HepG2 (cell line): ENCODE measurements at regions not wholly inside any gene's neighbourhood (a gene's known extent, or its start where the extent isn't known, plus 50 kb on each side); places are given as distances from the start of the nearest gene placed in this dataset.

Source experiments
- ATAC-seq: fragments of 200-7000 bp; cut with Tn5 transposase; 3 replicates; pipeline ENCODE4 v1.9.1; 2020; ENCODE audit warnings: mild to moderate bottlenecking, moderate library complexity
- BruUV-seq: library from RNA; stranded (reverse); fragments of 400-500 nt; replicated peaks from 2 replicates; lab custom pipeline; 2021; lab: Mats Ljungman, UMichigan
- CTCF ChIA-PET: fragments of 300-600 bp; formaldehyde crosslinking; extraction: SDS; loops from one replicate; lab custom pipeline; 2021; ENCODE audit warnings: low total read pairs, inconsistent platforms, low intra/inter-chr PET ratio; lab: Yijun Ruan, JAX
- POLR2A ChIA-PET: fragments of 350-600 bp; sonication (Branson Sonifier 250); formaldehyde crosslinking; loops from one replicate; lab custom pipeline; 2020; ENCODE audit warnings: antibody characterized with exemption, inconsistent platforms; lab: Yijun Ruan, JAX
- DNase-seq: peaks from one replicate; pipeline ENCODE4 v3.0.0-alpha.2; 2015; ENCODE audit warnings: low spot score
- FAIRE-seq: peaks from 3 replicates; lab custom pipeline; 2011; peaks lifted over from hg19 to GRCh38; lab: Jason Lieb, UNC
- H2AFZ ChIP-seq: one replicate; pipeline ENCODE4 v1.6.1; 2011; ENCODE audit warnings: low read length, inconsistent platforms
- H3K27ac ChIP-seq: fragments of 300-600 bp; 3 replicates; pipeline ENCODE4 v1.8.0; 2011; ENCODE audit warnings: mixed run types, mild to moderate bottlenecking, mixed read lengths, low read length, inconsistent platforms; ENCODE audit not compliant: insufficient read depth; ENCODE audit errors: extremely low read length
- H3K27me3 ChIP-seq, 2 experiments: fragments of 200-600 bp in 1 of 2; 2 replicates in 1 of 2; 3 replicates in 1 of 2; pipeline versions ENCODE4 v1.6.0 to v1.8.0; 2011; ENCODE audit warnings: low read length in 2 of 2, mild to moderate bottlenecking in 2 of 2, moderate library complexity in 2 of 2, inconsistent platforms in 1 of 2; ENCODE audit not compliant: insufficient read depth in 2 of 2, control insufficient read depth in 1 of 2
- H3K36me3 ChIP-seq, 2 experiments: fragments of 200-600 bp in 1 of 2; replicated peaks in 1 of 2; 2 replicates in 1 of 2; 3 replicates in 1 of 2; pipeline versions ENCODE4 v1.5.1 to v1.8.0; 2011; ENCODE audit warnings: low read length in 2 of 2, inconsistent platforms in 1 of 2; ENCODE audit not compliant: insufficient read depth in 2 of 2, control insufficient read depth in 1 of 2
- H3K4me1 ChIP-seq: 2 replicates; pipeline ENCODE4 v1.5.1; 2012; ENCODE audit warnings: low read length, inconsistent platforms; ENCODE audit not compliant: insufficient read depth
- H3K4me2 ChIP-seq: 2 replicates; pipeline ENCODE4 v1.6.0; 2011; ENCODE audit warnings: low read depth, low read length, inconsistent platforms
- H3K4me3 ChIP-seq, 3 experiments: fragments of 200-600 bp in 1 of 3; sonication (generic), shearing (Covaris generic) in 1 of 3; replicated peaks in 1 of 3; 2 replicates each; pipeline ENCODE4 v1.5.1; 2011 to 2016; ENCODE audit warnings: low read length in 3 of 3, inconsistent platforms in 2 of 3, low read depth in 2 of 3, mild to moderate bottlenecking in 2 of 3, control low read depth in 1 of 3, mixed read lengths in 1 of 3; ENCODE audit not compliant: insufficient read depth in 1 of 3
- H3K79me2 ChIP-seq: one replicate; pipeline ENCODE4 v1.6.1; 2011; ENCODE audit warnings: low read length, inconsistent platforms; ENCODE audit not compliant: insufficient read depth
- H3K9ac ChIP-seq: 2 replicates; pipeline ENCODE4 v1.6.0; 2011; ENCODE audit warnings: mild to moderate bottlenecking, low read depth, low read length, inconsistent platforms; ENCODE audit not compliant: insufficient read depth
- H3K9me3 ChIP-seq: 2 replicates; pipeline ENCODE4 v1.5.1; 2012; ENCODE audit warnings: mild to moderate bottlenecking, low read length
- H4K20me1 ChIP-seq: 2 replicates; pipeline ENCODE4 v1.6.0; 2011; ENCODE audit warnings: inconsistent platforms, mild to moderate bottlenecking, low read length, moderate library complexity; ENCODE audit not compliant: insufficient read depth
- BHLHE40 ChIP-seq: IDR thresholded peaks from 2 replicates; pipeline ENCODE4 v1.6.1; 2011; ENCODE audit warnings: low read length, improper control_type of control experiment
- CHCHD3 ChIP-seq: sonication (generic); formaldehyde crosslinking; IDR thresholded peaks from 2 replicates; pipeline ENCODE4 v1.8.0; 2022; ENCODE audit warnings: mild to moderate bottlenecking, missing genetic modification reagents, moderate library complexity
- FOXP1 ChIP-seq, 2 experiments: fragments of 450-650 bp in 1 of 2; IDR thresholded peaks; 2 replicates each; pipeline ENCODE4 v1.6.1; 2017 to 2018; ENCODE audit warnings: antibody characterized with exemption in 1 of 2
- FUBP1 ChIP-seq: sonication (generic); formaldehyde crosslinking; IDR thresholded peaks from 2 replicates; pipeline ENCODE4 v1.5.1; 2020; ENCODE audit warnings: missing genetic modification reagents, mild to moderate bottlenecking, borderline replicate concordance
- GLI4 ChIP-seq: sonication (generic); formaldehyde crosslinking; IDR thresholded peaks from 2 replicates; pipeline ENCODE4 v1.5.1; 2020; ENCODE audit warnings: missing genetic modification reagents, mild to moderate bottlenecking, moderate library complexity, borderline replicate concordance
- HNRNPK ChIP-seq: fragments of 200-400 bp; formaldehyde crosslinking; IDR thresholded peaks from 2 replicates; pipeline ENCODE4 v1.6.1; 2018; ENCODE audit warnings: low read length, low read depth, moderate library complexity, mild to moderate bottlenecking; ENCODE audit not compliant: poor library complexity, severe bottlenecking
- HNRNPL ChIP-seq: fragments of 200-400 bp; formaldehyde crosslinking; IDR thresholded peaks from 2 replicates; pipeline ENCODE4 v1.6.1; 2017; ENCODE audit warnings: mild to moderate bottlenecking, low read depth, low read length
- MEIS1 ChIP-seq: sonication (generic); formaldehyde crosslinking; IDR thresholded peaks from 2 replicates; pipeline ENCODE4 v1.9.0; 2021; ENCODE audit warnings: mild to moderate bottlenecking, missing genetic modification reagents, moderate library complexity, borderline replicate concordance
- MTA1 ChIP-seq: sonication (generic); formaldehyde crosslinking; IDR thresholded peaks from 2 replicates; pipeline ENCODE4 v1.4.0; 2020; ENCODE audit warnings: missing genetic modification reagents, mild to moderate bottlenecking, borderline replicate concordance
- NCOA1 ChIP-seq: sonication (generic); formaldehyde crosslinking; IDR thresholded peaks from 2 replicates; pipeline ENCODE4 v1.9.0; 2021; ENCODE audit warnings: missing genetic modification reagents
- NFATC3 ChIP-seq: sonication (generic); formaldehyde crosslinking; IDR thresholded peaks from 2 replicates; pipeline ENCODE4 v1.5.1; 2020; ENCODE audit warnings: mild to moderate bottlenecking, missing genetic modification reagents
- NR2F1 ChIP-seq, 2 experiments: fragments of 450-650 bp in 1 of 2; formaldehyde crosslinking in 1 of 2; IDR thresholded peaks; 2 replicates each; pipeline versions ENCODE4 v1.5.0 to v1.6.1; 2016 to 2020; ENCODE audit warnings: mild to moderate bottlenecking in 1 of 2, missing compliant biosample characterization in 1 of 2, missing genetic modification reagents in 1 of 2, moderate library complexity in 1 of 2
- NR2F6 ChIP-seq, 2 experiments: IDR thresholded peaks; 2 replicates each; pipeline ENCODE4 v1.6.1; 2016; ENCODE audit warnings: antibody characterized with exemption in 1 of 2, mild to moderate bottlenecking in 1 of 2
- POLR2AphosphoS2 ChIP-seq: IDR thresholded peaks from 2 replicates; pipeline ENCODE4 v1.6.1; 2011; ENCODE audit warnings: low read depth, low read length, improper control_type of control experiment
- SNAPC5 ChIP-seq: sonication (generic); formaldehyde crosslinking; IDR thresholded peaks from 2 replicates; pipeline ENCODE4 v1.8.1; 2023; ENCODE audit warnings: mild to moderate bottlenecking, missing genetic modification reagents, borderline replicate concordance
- ZNF430 ChIP-seq: sonication (generic); formaldehyde crosslinking; IDR thresholded peaks from 2 replicates; pipeline ENCODE4 v1.9.0; 2021; ENCODE audit warnings: mild to moderate bottlenecking, missing genetic modification reagents
- ZNF543 ChIP-seq: sonication (generic); formaldehyde crosslinking; IDR thresholded peaks from 2 replicates; pipeline ENCODE4 v1.4.0; 2020; ENCODE audit warnings: mild to moderate bottlenecking, missing genetic modification reagents
- ZNF576 ChIP-seq: sonication (generic); formaldehyde crosslinking; IDR thresholded peaks from 2 replicates; pipeline ENCODE4 v1.4.0; 2020; ENCODE audit warnings: mild to moderate bottlenecking, missing genetic modification reagents
- ZNF607 ChIP-seq: sonication (generic); formaldehyde crosslinking; IDR thresholded peaks from 2 replicates; pipeline ENCODE4 v1.5.1; 2020; ENCODE audit warnings: missing genetic modification reagents, mild to moderate bottlenecking, borderline replicate concordance
- ZNF720 ChIP-seq: sonication (generic); formaldehyde crosslinking; IDR thresholded peaks from 2 replicates; pipeline ENCODE4 v1.4.0; 2020; ENCODE audit warnings: missing genetic modification reagents
- WGBS: methylation state at CpG from one replicate; pipeline ENCODE4 v1.1.6; 2017; ENCODE audit warnings: low lambda C conversion rate; 5-methylcytosine and 5-hydroxymethylcytosine counted together
- in situ Hi-C: cut with HindIII; loops from 2 replicates; pipeline ENCODE4 v1.10.0; 2017; ENCODE audit warnings: low pct_unique_long_range_greater_than_20kb; ENCODE audit not compliant: extremely low pct_ligation_motif_present
- intact Hi-C: fragments of 100-400 bp; cut with micrococcal nuclease; formaldehyde crosslinking; loops from one replicate; pipeline ENCODE4 v1.10.0; 2022; ENCODE audit not compliant: unreplicated experiment
- TF ChIP-seq, protein P1 (sequence below), 2 experiments: sonication (generic) in 1 of 2; formaldehyde crosslinking in 1 of 2; IDR thresholded peaks; 2 replicates each; pipeline versions ENCODE4 v1.5.1 to v1.6.1; 2011 to 2020; ENCODE audit warnings: borderline replicate concordance in 1 of 2, low read depth in 1 of 2, low read length in 1 of 2, mild to moderate bottlenecking in 1 of 2, missing genetic modification reagents in 1 of 2, moderate library complexity in 1 of 2
- TF ChIP-seq, protein P2 (sequence below): IDR thresholded peaks from 2 replicates; pipeline ENCODE4 v1.6.1; 2012; ENCODE audit warnings: inconsistent platforms

DNA sequence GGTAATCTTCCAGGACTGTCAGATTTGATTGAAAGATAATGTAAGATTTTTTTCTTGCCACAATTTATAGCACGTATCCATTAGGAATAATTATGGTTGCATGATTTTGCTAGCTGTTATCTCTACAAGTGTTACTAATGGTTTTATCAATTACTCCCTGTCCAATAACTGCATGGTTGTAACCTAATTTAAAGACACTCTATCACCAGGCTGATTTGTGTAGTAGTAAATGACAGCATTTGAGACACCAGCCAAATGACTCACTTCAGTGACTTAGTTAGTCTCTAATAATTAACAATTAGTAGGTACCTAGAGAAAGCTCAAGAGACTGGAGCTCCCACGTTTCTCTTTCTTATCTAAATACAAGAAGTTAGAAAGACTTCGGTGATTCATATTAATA is 453.8 kb upstream of the POU3F2 start:
- CTCF ChIA-PET = no interaction called here
- H3K4me3 ChIP-seq = no peak overlapping the region
- FAIRE-seq = no peak

GRCh38 chr6:98382246-98382645 is 452.1 kb upstream of the POU3F2 start:
- Histone ChIP-seq H3K4me3 (no peak overlapping the region), H3K4me1 (no peaks in the 10 kb centered on the region), H3K36me3 (no peaks in the 10 kb centered on the region), H3K9me3 (no peaks in the 10 kb centered on the region), H2AFZ (no peak overlapping the region), H3K4me2 (no peak overlapping the region), H3K27ac (no peak overlapping the region), H3K79me2 (no peaks in the 10 kb centered on the region), H3K9ac (no peak overlapping the region), H4K20me1 (no peaks in the 10 kb centered on the region), H3K27me3 (no peaks in the 10 kb centered on the region)
- ChIA-PET CTCF (no interaction called here), POLR2A (no interaction called here)
- ATAC-seq (no peak), DNase-seq (no peak), FAIRE-seq (no peak)
- in situ Hi-C loops (no loop called here), intact Hi-C loops (no loop called here)
- BruUV-seq = no TSS peak
- WGBS = 0% methylated on average over 3 of the region's 3 CpGs
- TF ChIP-seq, protein P1, sequence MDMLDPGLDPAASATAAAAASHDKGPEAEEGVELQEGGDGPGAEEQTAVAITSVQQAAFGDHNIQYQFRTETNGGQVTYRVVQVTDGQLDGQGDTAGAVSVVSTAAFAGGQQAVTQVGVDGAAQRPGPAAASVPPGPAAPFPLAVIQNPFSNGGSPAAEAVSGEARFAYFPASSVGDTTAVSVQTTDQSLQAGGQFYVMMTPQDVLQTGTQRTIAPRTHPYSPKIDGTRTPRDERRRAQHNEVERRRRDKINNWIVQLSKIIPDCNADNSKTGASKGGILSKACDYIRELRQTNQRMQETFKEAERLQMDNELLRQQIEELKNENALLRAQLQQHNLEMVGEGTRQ (IDR thresholded peaks at IDR 0.05; ENCODE audit: low read depth, low read length) = no peak
- TF ChIP-seq, protein P1 (CRISPR knock-in tag; IDR thresholded peaks at IDR 0.05; ENCODE audit: borderline replicate concordance) = no peak
- no peak for TF ChIP-seq NR2F6 (IDR thresholded peaks at IDR 0.05)
- TF ChIP-seq NR2F6 (CRISPR knock-in tag; IDR thresholded peaks at IDR 0.05) = no peak
- no peak for TF ChIP-seq FUBP1 (CRISPR knock-in tag)
- TF ChIP-seq, protein P2, sequence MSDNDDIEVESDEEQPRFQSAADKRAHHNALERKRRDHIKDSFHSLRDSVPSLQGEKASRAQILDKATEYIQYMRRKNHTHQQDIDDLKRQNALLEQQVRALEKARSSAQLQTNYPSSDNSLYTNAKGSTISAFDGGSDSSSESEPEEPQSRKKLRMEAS = no peak
- no peak for TF ChIP-seq BHLHE40
- TF ChIP-seq ZNF543 (CRISPR knock-in tag) = no peak
- no peak for TF ChIP-seq ZNF576 (CRISPR knock-in tag)
- no peak for TF ChIP-seq CHCHD3 (CRISPR knock-in tag)
- no peak for TF ChIP-seq MTA1
- TF ChIP-seq POLR2AphosphoS2 = no peak

More for the DNA sequence above, 453.8 kb upstream of the POU3F2 start:
- Histone ChIP-seq H3K4me1 (no peaks in the 10 kb centered on the region), H3K9ac (no peak overlapping the region), H3K36me3 (no peaks in the 10 kb centered on the region), H3K27ac (no peak overlapping the region), H3K27me3 (no peaks in the 10 kb centered on the region), H3K4me2 (no peak overlapping the region), H3K79me2 (no peaks in the 10 kb centered on the region), H4K20me1 (no peaks in the 10 kb centered on the region), H2AFZ (no peak overlapping the region), H3K9me3 (no peaks in the 10 kb centered on the region)
- in situ Hi-C loops = no loop called here
- BruUV-seq = no TSS peak
- POLR2A ChIA-PET = no interaction called here
- DNase-seq (no peak), ATAC-seq (no peak)
- TF ChIP-seq GLI4 = no peak
- TF ChIP-seq NCOA1 = no peak
- TF ChIP-seq NFATC3 (CRISPR knock-in tag) = no peak
- TF ChIP-seq ZNF607 (CRISPR knock-in tag) = no peak
- no peak for TF ChIP-seq SNAPC5 (CRISPR knock-in tag)
- TF ChIP-seq ZNF430 (CRISPR knock-in tag) = no peak
- TF ChIP-seq HNRNPK = no peak
- TF ChIP-seq FOXP1 (IDR thresholded peaks at IDR 0.05) = no peak
- TF ChIP-seq FOXP1 (CRISPR knock-in tag; IDR thresholded peaks at IDR 0.05) = no peak
- TF ChIP-seq MEIS1 (CRISPR knock-in tag) = no peak
- TF ChIP-seq NR2F1 (CRISPR knock-in tag; IDR thresholded peaks at IDR 0.05) = no peak
- TF ChIP-seq ZNF720 (CRISPR knock-in tag) = no peak
- TF ChIP-seq HNRNPL = no peak
- WGBS = 0% methylated on average over 3 of the region's 3 CpGs
- intact Hi-C loops = no loop called here
